ENCODE measurements at regions not wholly inside any gene's neighbourhood (a gene's known extent, or its start where the extent isn't known, plus 50 kb on each side); places are given as distances from the start of the nearest gene placed in this dataset.

GRCh38 chr2:129752176-129752575 is 227.3 kb upstream of the RAB6C start:
- no peaks in the 10 kb centered on the region for H3K36me3 Mint-ChIP-seq (ENCODE audit: insufficient read depth, unreplicated experiment)
- Histone ChIP-seq H3K4me3 (ENCODE audit: low read depth, low read length) (no peak overlapping the region), H3K36me3 (ENCODE audit: control insufficient read depth, insufficient read depth, low read length) (no peaks in the 10 kb centered on the region), H3K27me3 (replicated peaks; ENCODE audit: control insufficient read depth, insufficient read depth, low read length) (no peaks in the 10 kb centered on the region; the same call in 1 of the 2 replicates), H3K9me3 (no peaks in the 10 kb centered on the region), H3K4me1 (no peaks in the 10 kb centered on the region)
- BruUV-seq (replicated peaks), result no TSS peak
- intact Hi-C loops (cut with micrococcal nuclease; ENCODE audit: unreplicated experiment), result no loop called here
- H3K4me3 Mint-ChIP-seq (ENCODE audit: unreplicated experiment), result no peak overlapping the region
- TF ChIP-seq CTCF (IDR thresholded peaks at IDR 0.05; ENCODE audit: insufficient read depth in 1 of 2, low read depth in 1 of 2, low read length in 1 of 2, severe bottlenecking in 1 of 2, unreplicated experiment in 1 of 2), result no peak
- no peaks in the 10 kb centered on the region for H3K9me3 Mint-ChIP-seq (ENCODE audit: unreplicated experiment)
- ChIA-PET CTCF (no interaction called here), POLR2A (no interaction called here)
- H3K4me1 Mint-ChIP-seq (ENCODE audit: low read depth, unreplicated experiment), result no peaks in the 10 kb centered on the region
- no peak for DNase-seq
- H3K27ac Mint-ChIP-seq (ENCODE audit: unreplicated experiment), result no peak overlapping the region
- peaks cover 11% of the 10 kb centered on the region for H3K27me3 Mint-ChIP-seq (ENCODE audit: insufficient read depth, unreplicated experiment)

GRCh38 chr2:129752686-129753085 is 226.8 kb upstream of the RAB6C start:
- Mint-ChIP-seq H3K4me3 (ENCODE audit: unreplicated experiment) (no peak overlapping the region), H3K36me3 (ENCODE audit: insufficient read depth, unreplicated experiment) (no peaks in the 10 kb centered on the region), H3K4me1 (ENCODE audit: low read depth, unreplicated experiment) (no peaks in the 10 kb centered on the region), H3K27me3 (ENCODE audit: insufficient read depth, unreplicated experiment) (peaks cover 11% of the 10 kb centered on the region), H3K27ac (ENCODE audit: unreplicated experiment) (no peak overlapping the region), H3K9me3 (ENCODE audit: unreplicated experiment) (no peaks in the 10 kb centered on the region)
- no peak for TF ChIP-seq CTCF (IDR thresholded peaks at IDR 0.05; ENCODE audit: insufficient read depth in 1 of 2, low read depth in 1 of 2, low read length in 1 of 2, severe bottlenecking in 1 of 2, unreplicated experiment in 1 of 2)
- no TSS peak for BruUV-seq (replicated peaks)
- CTCF ChIA-PET, result no interaction called here
- no peaks in the 10 kb centered on the region for H3K4me1 ChIP-seq
- no peaks in the 10 kb centered on the region; the same call in 1 of the 2 replicates for H3K27me3 ChIP-seq (replicated peaks; ENCODE audit: control insufficient read depth, insufficient read depth, low read length)
- no peak overlapping the region for H3K4me3 ChIP-seq (ENCODE audit: low read depth, low read length)
- no peaks in the 10 kb centered on the region for H3K36me3 ChIP-seq (ENCODE audit: control insufficient read depth, insufficient read depth, low read length)
- POLR2A ChIA-PET, result no interaction called here
- DNase-seq, result no peak
- no peaks in the 10 kb centered on the region for H3K9me3 ChIP-seq
- intact Hi-C loops (cut with micrococcal nuclease; ENCODE audit: unreplicated experiment), result no loop called here

- DNase-seq, result no peak
- no TSS peak for BruUV-seq (replicated peaks)
- peaks cover 11% of the 10 kb centered on the region for H3K27me3 Mint-ChIP-seq (ENCODE audit: insufficient read depth, unreplicated experiment)
- Histone ChIP-seq H3K27me3 (replicated peaks; ENCODE audit: control insufficient read depth, insufficient read depth, low read length) (no peaks in the 10 kb centered on the region; the same call in 1 of the 2 replicates), H3K36me3 (ENCODE audit: control insufficient read depth, insufficient read depth, low read length) (no peaks in the 10 kb centered on the region), H3K4me1 (no peaks in the 10 kb centered on the region), H3K4me3 (ENCODE audit: low read depth, low read length) (no peak overlapping the region), H3K9me3 (no peaks in the 10 kb centered on the region)
- H3K36me3 Mint-ChIP-seq (ENCODE audit: insufficient read depth, unreplicated experiment), result no peaks in the 10 kb centered on the region
- H3K4me1 Mint-ChIP-seq (ENCODE audit: low read depth, unreplicated experiment), result no peaks in the 10 kb centered on the region
- intact Hi-C loops (cut with micrococcal nuclease; ENCODE audit: unreplicated experiment), result no loop called here
- no peak for TF ChIP-seq CTCF (IDR thresholded peaks at IDR 0.05; ENCODE audit: insufficient read depth in 1 of 2, low read depth in 1 of 2, low read length in 1 of 2, severe bottlenecking in 1 of 2, unreplicated experiment in 1 of 2)
- H3K4me3 Mint-ChIP-seq (ENCODE audit: unreplicated experiment), result no peak overlapping the region
- no peaks in the 10 kb centered on the region for H3K9me3 Mint-ChIP-seq (ENCODE audit: unreplicated experiment)
- H3K27ac Mint-ChIP-seq (ENCODE audit: unreplicated experiment), result no peak overlapping the region
- POLR2A ChIA-PET, result no interaction called here
- CTCF ChIA-PET, result no interaction called here
Measured at GRCh38 chr2:129753261-129753660, 226.2 kb upstream of the RAB6C start.

All from Caco-2 (cell line).